ENCODE measurements at regions not wholly inside any gene's neighbourhood (a gene's known extent, or its start where the extent isn't known, plus 50 kb on each side); places are given as distances from the start of the nearest gene placed in this dataset.
"Not testable (repeated sequence)": the region's sequence is repeated elsewhere in the genome, so short reads cannot be mapped to it uniquely, and the experiment has no call there.

DNA sequence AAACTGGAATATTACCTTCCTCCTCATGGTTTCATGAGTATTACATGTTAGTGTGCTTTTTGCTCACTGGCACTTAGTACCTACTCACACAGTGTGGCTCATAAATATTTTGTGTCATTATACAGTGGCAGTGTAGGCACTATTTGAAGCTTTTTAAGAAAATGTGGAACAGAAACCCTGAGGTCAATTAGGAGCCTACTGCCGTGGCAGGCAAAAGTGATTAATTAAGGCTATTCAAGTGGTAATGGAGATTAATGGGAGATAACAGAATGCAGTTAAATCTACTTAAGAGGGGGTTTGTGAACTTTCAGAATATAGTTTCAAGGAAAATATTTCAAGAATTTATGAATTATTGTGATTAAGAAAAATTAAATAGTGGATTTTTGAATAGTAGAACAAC is 277.6 kb downstream of the HGF start:
- ChIA-PET CTCF (interaction anchor here (1.1 to 1.3 kb wide), 2 partner anchors 7 to 9 kb away, joined by 3 read pairs; no protein-coding TSS in a partner anchor), POLR2A (no interaction called here)
- no peaks in the 10 kb centered on the region for H3K27me3 Mint-ChIP-seq
- no peak overlapping the region for H3K27ac Mint-ChIP-seq
- no peak overlapping the region for H3K4me3 Mint-ChIP-seq
- H3K9me3 Mint-ChIP-seq (ENCODE audit: low read depth): no peaks in the 10 kb centered on the region
- H3K4me1 Mint-ChIP-seq: no peaks in the 10 kb centered on the region
- H3K36me3 Mint-ChIP-seq (ENCODE audit: low read depth): no peaks in the 10 kb centered on the region
- intact Hi-C loops (cut with DNase I, micrococcal nuclease): no loop called here
- ATAC-seq (no peak), DNase-seq (no peak)

DNA sequence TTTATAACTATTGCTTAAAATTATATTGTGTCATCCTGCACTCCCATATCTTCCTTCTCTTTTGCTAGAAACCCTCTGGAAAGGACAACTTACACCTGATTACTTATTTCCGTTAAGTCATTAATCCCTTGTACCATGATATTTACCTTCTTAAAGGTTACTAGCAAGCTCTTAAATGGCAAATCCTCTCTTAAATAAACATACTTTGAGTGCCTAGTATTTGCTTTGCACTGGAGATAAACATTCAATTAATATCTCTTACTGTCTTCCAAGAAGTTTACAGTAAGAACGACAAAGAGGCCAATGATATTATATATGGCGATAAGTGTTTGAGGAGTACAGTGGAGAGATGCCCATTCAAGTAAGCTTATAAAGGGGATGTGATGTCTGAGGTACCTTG is 278.3 kb downstream of the HGF start:
- no peaks in the 10 kb centered on the region for H3K36me3 Mint-ChIP-seq (ENCODE audit: low read depth)
- no peak for ATAC-seq
- H3K4me3 Mint-ChIP-seq: no peak overlapping the region
- intact Hi-C loops (cut with DNase I, micrococcal nuclease): no loop called here
- CTCF ChIA-PET: interaction anchor here (1.1 to 1.3 kb wide), 2 partner anchors 8 to 9 kb away, joined by 3 read pairs; no protein-coding TSS in a partner anchor
- POLR2A ChIA-PET: no interaction called here
- no peak for DNase-seq
- no peaks in the 10 kb centered on the region for H3K27me3 Mint-ChIP-seq
- H3K27ac Mint-ChIP-seq: no peak overlapping the region
- no peaks in the 10 kb centered on the region for H3K4me1 Mint-ChIP-seq
- no peaks in the 10 kb centered on the region for H3K9me3 Mint-ChIP-seq (ENCODE audit: low read depth)

GRCh38 chr7:81488210-81488609 is 281.6 kb downstream of the HGF start:
- Mint-ChIP-seq H3K27ac (no peak overlapping the region), H3K4me1 (no peaks in the 10 kb centered on the region), H3K27me3 (no peaks in the 10 kb centered on the region), H3K4me3 (no peak overlapping the region), H3K9me3 (ENCODE audit: low read depth) (no peaks in the 10 kb centered on the region), H3K36me3 (ENCODE audit: low read depth) (no peaks in the 10 kb centered on the region)
- intact Hi-C loops (cut with DNase I, micrococcal nuclease): no loop called here
- DNase-seq (no peak), ATAC-seq (no peak)
- CTCF ChIA-PET: interaction anchor here (0.6 to 1.0 kb wide), 2 partner anchors 18 to 810 kb away, joined by 3 read pairs; no protein-coding TSS in a partner anchor
- POLR2A ChIA-PET: no interaction called here

DNA sequence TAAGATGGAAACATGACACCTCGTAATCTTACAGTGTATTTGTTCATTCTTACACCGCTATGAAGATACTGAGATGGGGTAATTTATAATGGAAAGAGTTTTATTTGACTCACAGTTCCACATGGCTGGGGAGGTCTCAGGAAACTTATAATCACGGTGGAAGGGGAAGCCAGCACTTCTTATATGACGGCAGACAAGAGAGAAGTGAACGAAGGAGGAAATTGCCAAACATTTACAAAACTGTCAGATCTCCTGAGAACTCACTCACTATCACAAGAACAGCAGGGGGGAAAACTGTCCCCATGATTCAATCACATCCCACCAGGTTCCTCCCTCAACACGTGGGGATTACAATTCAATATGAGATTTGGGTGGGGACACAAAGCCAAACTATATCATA is 282.3 kb downstream of the HGF start:
- CTCF ChIA-PET: no interaction called here
- no peak overlapping the region for H3K27ac Mint-ChIP-seq
- intact Hi-C loops (cut with DNase I, micrococcal nuclease): no loop called here
- DNase-seq (no peak), ATAC-seq (no peak)
- POLR2A ChIA-PET: no interaction called here
- H3K36me3 Mint-ChIP-seq (ENCODE audit: low read depth): no peaks in the 10 kb centered on the region
- H3K4me3 Mint-ChIP-seq: no peak overlapping the region
- no peaks in the 10 kb centered on the region for H3K27me3 Mint-ChIP-seq
- no peaks in the 10 kb centered on the region for H3K4me1 Mint-ChIP-seq
- no peaks in the 10 kb centered on the region for H3K9me3 Mint-ChIP-seq (ENCODE audit: low read depth)

GRCh38 chr7:81484261-81484660 is 285.6 kb downstream of the HGF start:
- Mint-ChIP-seq H3K36me3 (ENCODE audit: low read depth) (no peaks in the 10 kb centered on the region), H3K27ac (no peak overlapping the region), H3K27me3 (no peaks in the 10 kb centered on the region), H3K4me3 (no peak overlapping the region), H3K4me1 (no peaks in the 10 kb centered on the region), H3K9me3 (ENCODE audit: low read depth) (no peaks in the 10 kb centered on the region)
- ChIA-PET POLR2A (no interaction called here), CTCF (interaction anchor here (0.7 to 1.1 kb wide), 3 partner anchors 42 to 1091 kb away, joined by 3 to 4 read pairs (median 3); no protein-coding TSS in a partner anchor)
- no peak for DNase-seq
- ATAC-seq: no peak
- intact Hi-C loops (cut with DNase I, micrococcal nuclease): loop anchor here in 1 of 2 experiments (5.0 kb wide), 2 partner anchors 533 to 1088 kb away; no protein-coding TSS in a partner anchor

GRCh38 chr7:81482600-81483186 is 287.2 kb downstream of the HGF start:
- ATAC-seq (no peak), DNase-seq (no peak)
- H3K36me3 Mint-ChIP-seq (ENCODE audit: low read depth): no peaks in the 10 kb centered on the region
- H3K9me3 Mint-ChIP-seq (ENCODE audit: low read depth): no peaks in the 10 kb centered on the region
- CTCF ChIA-PET: interaction anchor here (0.6 to 1.3 kb wide), 11 partner anchors 9 to 1106 kb away, joined by 3 to 5 read pairs (median 3); no protein-coding TSS in a partner anchor
- H3K4me3 Mint-ChIP-seq: no peak overlapping the region
- H3K27me3 Mint-ChIP-seq: no peaks in the 10 kb centered on the region
- H3K27ac Mint-ChIP-seq: no peak overlapping the region
- H3K4me1 Mint-ChIP-seq: no peaks in the 10 kb centered on the region
- intact Hi-C loops (cut with DNase I, micrococcal nuclease): loop anchor here (1.0 to 5.0 kb wide), 3 partner anchors 535 to 1090 kb away; no protein-coding TSS in a partner anchor
- POLR2A ChIA-PET: no interaction called here

DNA sequence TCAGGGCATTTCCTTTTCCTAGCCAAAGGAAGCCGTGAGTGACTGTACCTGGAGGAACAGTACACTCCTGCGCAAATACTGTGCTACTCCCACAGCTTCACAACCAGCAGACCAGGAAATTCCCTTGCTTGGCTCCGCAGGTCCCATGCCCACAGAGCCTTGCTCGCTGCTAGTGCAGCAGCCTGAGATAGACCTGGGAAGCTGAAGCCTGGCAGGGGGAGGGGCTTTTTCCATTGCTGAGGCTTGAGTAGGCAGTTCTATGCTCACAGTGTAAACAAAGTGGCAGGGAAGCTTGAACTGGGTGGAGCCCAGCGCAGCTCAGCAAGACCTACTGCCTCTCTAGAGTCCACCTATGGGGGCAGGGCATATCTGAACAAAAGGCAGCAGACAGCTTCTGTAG is 291.2 kb downstream of the HGF start:
- POLR2A ChIA-PET: no interaction called here
- H3K27me3 Mint-ChIP-seq: no peaks in the 10 kb centered on the region

GRCh38 chr7:81478201-81478600 is 291.6 kb downstream of the HGF start:
- POLR2A ChIA-PET; H3K4me3 Mint-ChIP-seq; H3K4me1 Mint-ChIP-seq; ATAC-seq; H3K9me3 Mint-ChIP-seq (ENCODE audit: low read depth); H3K27me3 Mint-ChIP-seq; H3K36me3 Mint-ChIP-seq (ENCODE audit: low read depth); CTCF ChIA-PET; intact Hi-C loops (cut with DNase I, micrococcal nuclease); H3K27ac Mint-ChIP-seq; DNase-seq: not testable (repeated sequence)

More for the DNA sequence above, 291.2 kb downstream of the HGF start:
- Mint-ChIP-seq H3K4me1 (no peaks in the 10 kb centered on the region), H3K36me3 (ENCODE audit: low read depth) (no peaks in the 10 kb centered on the region), H3K4me3 (no peak overlapping the region), H3K9me3 (ENCODE audit: low read depth) (no peaks in the 10 kb centered on the region), H3K27ac (no peak overlapping the region)
- no peak for ATAC-seq
- CTCF ChIA-PET: no interaction called here
- intact Hi-C loops (cut with DNase I, micrococcal nuclease): no loop called here
- no peak for DNase-seq

GRCh38 chr7:81473236-81473635 is 296.6 kb downstream of the HGF start:
- H3K36me3 Mint-ChIP-seq (ENCODE audit: low read depth): no peaks in the 10 kb centered on the region
- POLR2A ChIA-PET: no interaction called here
- intact Hi-C loops (cut with DNase I, micrococcal nuclease): loop anchor here in 1 of 2 experiments (5.0 kb wide), 1 partner anchor 286 kb away; no protein-coding TSS in a partner anchor
- H3K27ac Mint-ChIP-seq: no peak overlapping the region
- no peak for ATAC-seq
- no peaks in the 10 kb centered on the region for H3K27me3 Mint-ChIP-seq
- no peak for DNase-seq
- no peak overlapping the region for H3K4me3 Mint-ChIP-seq
- no peaks in the 10 kb centered on the region for H3K9me3 Mint-ChIP-seq (ENCODE audit: low read depth)
- CTCF ChIA-PET: no interaction called here
- H3K4me1 Mint-ChIP-seq: no peaks in the 10 kb centered on the region

DNA sequence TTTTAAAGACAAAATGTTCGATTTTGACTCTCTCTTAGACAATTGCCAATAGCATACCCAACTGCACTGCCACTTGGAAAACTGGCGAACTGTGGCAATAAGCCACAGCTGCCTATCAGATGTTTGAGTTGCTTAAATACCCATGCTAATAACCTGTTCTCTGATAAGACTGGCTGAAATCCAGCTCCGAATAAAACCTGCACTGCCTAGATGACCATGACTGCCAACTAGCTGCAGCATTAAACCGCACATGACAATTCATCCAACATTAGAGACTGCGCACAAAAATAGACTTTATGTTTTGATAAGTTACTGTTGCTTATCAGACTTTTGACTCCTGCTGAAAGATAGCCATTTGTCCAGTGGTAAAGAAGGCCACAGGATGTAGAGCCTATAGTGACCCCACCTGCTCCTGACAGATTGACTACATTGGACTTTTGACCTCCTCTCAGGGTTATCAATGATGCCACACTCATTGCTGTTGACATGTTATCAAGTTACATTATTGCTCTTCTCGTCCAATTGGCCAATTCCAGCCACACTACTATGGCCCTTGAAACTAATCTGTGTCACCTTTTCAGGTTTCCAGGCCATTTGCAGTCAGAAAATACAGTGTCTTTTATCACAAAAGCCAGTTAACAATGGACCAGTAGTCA is 299.0 kb downstream of the HGF start:
- H3K27me3 Mint-ChIP-seq: no peaks in the 10 kb centered on the region
- H3K4me1 Mint-ChIP-seq: no peaks in the 10 kb centered on the region
- ATAC-seq (no peak), DNase-seq (no peak)
- no peaks in the 10 kb centered on the region for H3K9me3 Mint-ChIP-seq (ENCODE audit: low read depth)
- H3K36me3 Mint-ChIP-seq (ENCODE audit: low read depth): no peaks in the 10 kb centered on the region
- H3K4me3 Mint-ChIP-seq: no peak overlapping the region
- POLR2A ChIA-PET: no interaction called here
- intact Hi-C loops (cut with DNase I, micrococcal nuclease): loop anchor here (1.0 to 5.0 kb wide), 2 partner anchors 284 to 772 kb away; no protein-coding TSS in a partner anchor
- H3K27ac Mint-ChIP-seq: no peak overlapping the region
- CTCF ChIA-PET: interaction anchor here (0.6 to 2.8 kb wide), 5 partner anchors 17 to 808 kb away, joined by 3 to 13 read pairs (median 3); no protein-coding TSS in a partner anchor

GRCh38 chr7:81469869-81470723 is 299.8 kb downstream of the HGF start:
- CTCF ChIA-PET: interaction anchor here (0.6 to 2.8 kb wide), 6 partner anchors 13 to 807 kb away, joined by 3 to 13 read pairs (median 3); no protein-coding TSS in a partner anchor
- ATAC-seq: no peak
- no peaks in the 10 kb centered on the region for H3K9me3 Mint-ChIP-seq (ENCODE audit: low read depth)
- no peak overlapping the region for H3K4me3 Mint-ChIP-seq
- peak; percentile 71 for DNase-seq
- no peaks in the 10 kb centered on the region for H3K27me3 Mint-ChIP-seq
- no peaks in the 10 kb centered on the region for H3K36me3 Mint-ChIP-seq (ENCODE audit: low read depth)
- no peak overlapping the region for H3K27ac Mint-ChIP-seq
- POLR2A ChIA-PET: no interaction called here
- no peaks in the 10 kb centered on the region for H3K4me1 Mint-ChIP-seq
- intact Hi-C loops (cut with DNase I, micrococcal nuclease): loop anchor here (1.0 to 10.0 kb wide), 3 partner anchors 283 to 771 kb away; partner anchors contain the start of gene SEMA3C (in 1 of the 2)

Data from activated CD4-positive, alpha-beta T cell treated with anti-CD3 and anti-CD28 coated beads for 36 hours (primary cell).